ENCODE measurements at regions not wholly inside any gene's neighbourhood (a gene's known extent, or its start where the extent isn't known, plus 50 kb on each side); places are given as distances from the start of the nearest gene placed in this dataset.

- Mint-ChIP-seq H3K4me1 (ENCODE audit: low read depth, unreplicated experiment) (peaks cover 8% of the 10 kb centered on the region), H3K9me3 (ENCODE audit: unreplicated experiment) (no peaks in the 10 kb centered on the region), H3K27ac (ENCODE audit: unreplicated experiment) (no peak overlapping the region), H3K27me3 (ENCODE audit: unreplicated experiment) (no peaks in the 10 kb centered on the region), H3K4me3 (ENCODE audit: unreplicated experiment) (no peak overlapping the region), H3K36me3 (ENCODE audit: unreplicated experiment) (no peaks in the 10 kb centered on the region)
- no peak for DNase-seq
- TF ChIP-seq CTCF (IDR thresholded peaks at IDR 0.05; ENCODE audit: partially characterized antibody, unreplicated experiment), result no peak
Observed at GRCh38 chr1:208598021-208598420, 353.8 kb upstream of the PLXNA2 start.

GRCh38 chr1:208599063-208599462, 354.9 kb upstream of the PLXNA2 start:
- no peak overlapping the region for H3K27ac Mint-ChIP-seq (ENCODE audit: unreplicated experiment)
- H3K4me1 Mint-ChIP-seq (ENCODE audit: low read depth, unreplicated experiment), result peaks cover 2% of the 10 kb centered on the region
- H3K27me3 Mint-ChIP-seq (ENCODE audit: unreplicated experiment), result no peaks in the 10 kb centered on the region
- no peaks in the 10 kb centered on the region for H3K9me3 Mint-ChIP-seq (ENCODE audit: unreplicated experiment)
- no peak for DNase-seq
- no peaks in the 10 kb centered on the region for H3K36me3 Mint-ChIP-seq (ENCODE audit: unreplicated experiment)
- TF ChIP-seq CTCF (IDR thresholded peaks at IDR 0.05; ENCODE audit: partially characterized antibody, unreplicated experiment), result no peak
- H3K4me3 Mint-ChIP-seq (ENCODE audit: unreplicated experiment), result no peak overlapping the region

GRCh38 chr1:208600456-208601190, 356.4 kb upstream of the PLXNA2 start:
- Mint-ChIP-seq H3K9me3 (ENCODE audit: unreplicated experiment) (no peaks in the 10 kb centered on the region), H3K4me1 (ENCODE audit: low read depth, unreplicated experiment) (peaks cover 2% of the 10 kb centered on the region), H3K27ac (ENCODE audit: unreplicated experiment) (no peak overlapping the region), H3K4me3 (ENCODE audit: unreplicated experiment) (no peak overlapping the region), H3K36me3 (ENCODE audit: unreplicated experiment) (no peaks in the 10 kb centered on the region), H3K27me3 (ENCODE audit: unreplicated experiment) (peaks cover 2% of the 10 kb centered on the region)
- no peak for DNase-seq
- no peak for TF ChIP-seq CTCF (IDR thresholded peaks at IDR 0.05; ENCODE audit: partially characterized antibody, unreplicated experiment)

GRCh38 chr1:208601561-208601960, 357.4 kb upstream of the PLXNA2 start:
- H3K27me3 Mint-ChIP-seq (ENCODE audit: unreplicated experiment), result peaks cover 2% of the 10 kb centered on the region
- H3K27ac Mint-ChIP-seq (ENCODE audit: unreplicated experiment), result no peak overlapping the region
- DNase-seq, result no peak
- no peak overlapping the region for H3K4me3 Mint-ChIP-seq (ENCODE audit: unreplicated experiment)
- H3K9me3 Mint-ChIP-seq (ENCODE audit: unreplicated experiment), result no peaks in the 10 kb centered on the region
- H3K4me1 Mint-ChIP-seq (ENCODE audit: low read depth, unreplicated experiment), result peaks cover 2% of the 10 kb centered on the region
- H3K36me3 Mint-ChIP-seq (ENCODE audit: unreplicated experiment), result no peaks in the 10 kb centered on the region
- TF ChIP-seq CTCF (IDR thresholded peaks at IDR 0.05; ENCODE audit: partially characterized antibody, unreplicated experiment), result no peak

- Mint-ChIP-seq H3K9me3 (ENCODE audit: unreplicated experiment) (no peaks in the 10 kb centered on the region), H3K36me3 (ENCODE audit: unreplicated experiment) (no peaks in the 10 kb centered on the region), H3K4me3 (ENCODE audit: unreplicated experiment) (no peak overlapping the region), H3K27me3 (ENCODE audit: unreplicated experiment) (peaks cover 2% of the 10 kb centered on the region), H3K4me1 (ENCODE audit: low read depth, unreplicated experiment) (no peaks in the 10 kb centered on the region), H3K27ac (ENCODE audit: unreplicated experiment) (no peak overlapping the region)
- no peak for DNase-seq
- TF ChIP-seq CTCF (IDR thresholded peaks at IDR 0.05; ENCODE audit: partially characterized antibody, unreplicated experiment), result no peak
Observed at GRCh38 chr1:208603721-208604120, 359.5 kb upstream of the PLXNA2 start.
